ENCODE measurements at regions not wholly inside any gene's neighbourhood (a gene's known extent, or its start where the extent isn't known, plus 50 kb on each side); places are given as distances from the start of the nearest gene placed in this dataset.

DNA sequence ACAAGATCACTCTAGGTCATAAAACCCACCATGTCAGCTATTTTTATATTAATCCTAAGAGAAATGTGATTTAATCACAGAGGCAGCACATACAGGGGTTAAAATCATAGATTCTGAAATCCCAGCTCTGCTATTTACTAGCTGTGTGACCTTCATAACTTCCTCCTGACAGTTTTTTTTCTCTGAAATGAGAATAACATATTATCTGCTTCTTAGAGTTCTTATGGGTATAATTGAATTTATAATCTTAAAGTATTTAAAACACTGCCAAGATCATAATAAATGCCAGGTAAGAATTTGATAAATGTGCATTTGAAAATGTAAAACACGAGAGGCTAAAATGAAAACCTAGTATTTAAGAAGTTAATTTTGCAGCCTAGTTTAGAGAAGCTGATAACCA is 722.9 kb downstream of the SLITRK6 start:
- no peak for TF ChIP-seq CTCF (IDR thresholded peaks at IDR 0.05 in 2 of 3, conservative IDR thresholded peaks at IDR 0.05 in 1 of 3; ENCODE audit: control insufficient read depth in 2 of 3, extremely low read depth in 1 of 3, insufficient read depth in 1 of 3, low read depth in 3 of 3, low read length in 3 of 3)
- no peak for TF ChIP-seq ZNF274 (IDR thresholded peaks at IDR 0.05; ENCODE audit: insufficient read depth, insufficient read length)
- no peak for TF ChIP-seq EGR1 (IDR thresholded peaks at IDR 0.05; ENCODE audit: borderline replicate concordance in 1 of 2, low read depth in 2 of 2, low read length in 2 of 2)
